GM18873 (cell line): ENCODE measurements at regions not wholly inside any gene's neighbourhood (a gene's known extent, or its start where the extent isn't known, plus 50 kb on each side); places are given as distances from the start of the nearest gene placed in this dataset.

Experiments used
- ATAC-seq: cut with Tn5 transposase; IDR thresholded peaks from one replicate; pipeline ENCODE4 v1.9.1; 2021; ENCODE audit warnings: mild to moderate bottlenecking, moderate library complexity, moderate number of reproducible peaks; ENCODE audit not compliant: unreplicated experiment, low FRiP score

- ATAC-seq = no peak
These were observed 346.8 kb downstream of the STK39 start for GRCh38 chr2:167900435-167901114.

- ATAC-seq = no peak
These were observed 349.1 kb downstream of the STK39 start for GRCh38 chr2:167898340-167898739.

- no peak for ATAC-seq
These were observed 355.6 kb downstream of the STK39 start for GRCh38 chr2:167891841-167892240.

- no peak for ATAC-seq
These were observed 356.7 kb downstream of the STK39 start for GRCh38 chr2:167890739-167891138.

- ATAC-seq = no peak
These were observed 367.0 kb downstream of the STK39 start for GRCh38 chr2:167880415-167880814.

GRCh38 chr2:167875529-167875928 is 371.9 kb downstream of the STK39 start:
- no peak for ATAC-seq

GRCh38 chr2:167874812-167875211 is 372.6 kb downstream of the STK39 start:
- ATAC-seq = no peak

GRCh38 chr2:167871286-167871685 is 376.1 kb downstream of the STK39 start:
- ATAC-seq = no peak

- no peak for ATAC-seq
These were observed 378.2 kb downstream of the STK39 start for GRCh38 chr2:167869200-167869599.

- ATAC-seq = no peak
These were observed 384.0 kb downstream of the STK39 start for GRCh38 chr2:167863377-167863776.

GRCh38 chr2:167862782-167863181 is 384.6 kb downstream of the STK39 start:
- ATAC-seq = peak; percentile 68

GRCh38 chr2:167862296-167862695 is 385.1 kb downstream of the STK39 start:
- ATAC-seq = no peak

- no peak for ATAC-seq
These were observed 385.7 kb downstream of the STK39 start for GRCh38 chr2:167861574-167862193.

GRCh38 chr2:167860082-167860481 is 387.3 kb downstream of the STK39 start:
- no peak for ATAC-seq

GRCh38 chr2:167859676-167860075 is 387.7 kb downstream of the STK39 start:
- ATAC-seq = no peak

- ATAC-seq = no peak
These were observed 389.3 kb downstream of the STK39 start for GRCh38 chr2:167858086-167858485.

- no peak for ATAC-seq
These were observed 390.0 kb downstream of the STK39 start for GRCh38 chr2:167857416-167857815.

- no peak for ATAC-seq
These were observed 391.2 kb downstream of the STK39 start for GRCh38 chr2:167856190-167856589.

GRCh38 chr2:167855211-167855610 is 392.2 kb downstream of the STK39 start:
- ATAC-seq = no peak

GRCh38 chr2:167853717-167854116 is 393.7 kb downstream of the STK39 start:
- no peak for ATAC-seq

GRCh38 chr2:167851876-167852275 is 395.5 kb downstream of the STK39 start:
- no peak for ATAC-seq

- ATAC-seq = no peak
These were observed 396.0 kb downstream of the STK39 start for GRCh38 chr2:167851323-167851860.
